C4-2B (cell line): ENCODE measurements at regions not wholly inside any gene's neighbourhood (a gene's known extent, or its start where the extent isn't known, plus 50 kb on each side); places are given as distances from the start of the nearest gene placed in this dataset.
"Not testable (repeated sequence)": the region's sequence is repeated elsewhere in the genome, so short reads cannot be mapped to it uniquely, and the experiment has no call there.

Experiments used
- H3K27ac ChIP-seq: fragments of 450-650 bp; 2 replicates; pipeline ENCODE4 v1.5.1; 2017
- ZFX ChIP-seq: fragments of 450-650 bp; IDR thresholded peaks from 2 replicates; pipeline ENCODE4 v1.6.1; 2017
- TF ChIP-seq, protein P1 (sequence below): fragments of 450-650 bp; conservative IDR thresholded peaks from 2 replicates; pipeline ENCODE4 v1.5.1; 2017; ENCODE audit warnings: mild to moderate bottlenecking

DNA sequence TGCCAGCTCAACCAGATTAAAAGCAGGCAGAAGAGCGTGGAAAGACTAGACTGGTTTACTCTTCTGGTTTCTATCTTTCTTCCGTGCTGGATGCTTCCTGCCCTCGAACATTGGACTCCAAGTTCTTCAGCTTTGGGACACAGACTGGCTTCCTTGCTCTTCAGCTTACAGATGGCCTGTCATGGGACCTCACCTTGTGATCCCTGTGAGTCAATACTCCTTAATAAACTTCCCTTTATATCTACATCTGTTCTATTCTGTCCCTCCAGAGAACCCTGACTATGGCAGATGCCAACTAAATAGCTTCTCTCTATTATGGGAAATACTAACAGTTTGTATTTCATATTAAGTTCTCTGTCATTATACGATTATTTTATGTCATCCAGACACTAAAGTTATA, 609.1 kb downstream of the LMO7 start:
- no peak for TF ChIP-seq ZFX
- TF ChIP-seq, protein P1, sequence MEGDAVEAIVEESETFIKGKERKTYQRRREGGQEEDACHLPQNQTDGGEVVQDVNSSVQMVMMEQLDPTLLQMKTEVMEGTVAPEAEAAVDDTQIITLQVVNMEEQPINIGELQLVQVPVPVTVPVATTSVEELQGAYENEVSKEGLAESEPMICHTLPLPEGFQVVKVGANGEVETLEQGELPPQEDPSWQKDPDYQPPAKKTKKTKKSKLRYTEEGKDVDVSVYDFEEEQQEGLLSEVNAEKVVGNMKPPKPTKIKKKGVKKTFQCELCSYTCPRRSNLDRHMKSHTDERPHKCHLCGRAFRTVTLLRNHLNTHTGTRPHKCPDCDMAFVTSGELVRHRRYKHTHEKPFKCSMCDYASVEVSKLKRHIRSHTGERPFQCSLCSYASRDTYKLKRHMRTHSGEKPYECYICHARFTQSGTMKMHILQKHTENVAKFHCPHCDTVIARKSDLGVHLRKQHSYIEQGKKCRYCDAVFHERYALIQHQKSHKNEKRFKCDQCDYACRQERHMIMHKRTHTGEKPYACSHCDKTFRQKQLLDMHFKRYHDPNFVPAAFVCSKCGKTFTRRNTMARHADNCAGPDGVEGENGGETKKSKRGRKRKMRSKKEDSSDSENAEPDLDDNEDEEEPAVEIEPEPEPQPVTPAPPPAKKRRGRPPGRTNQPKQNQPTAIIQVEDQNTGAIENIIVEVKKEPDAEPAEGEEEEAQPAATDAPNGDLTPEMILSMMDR = no peak

DNA sequence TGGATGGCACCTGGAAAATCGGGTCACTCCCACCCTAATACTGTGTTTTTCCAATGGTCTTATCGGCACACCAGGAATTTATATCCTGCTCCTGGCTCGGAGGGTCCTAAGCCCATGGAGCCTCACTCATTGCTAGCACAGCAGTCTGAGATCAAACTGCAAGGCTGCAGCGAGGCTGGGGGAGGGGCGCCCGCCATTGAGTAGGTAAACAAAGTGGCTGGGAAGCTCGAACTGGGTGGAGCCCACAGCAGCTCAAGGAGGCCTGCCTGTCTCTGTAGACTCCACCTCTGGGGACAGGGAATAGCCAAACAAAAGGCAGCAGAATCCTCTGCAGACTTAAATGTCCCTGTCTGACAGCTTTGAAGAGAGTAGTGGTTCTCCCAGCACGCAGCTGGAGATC, 607.0 kb downstream of the LMO7 start:
- H3K27ac ChIP-seq = not testable (repeated sequence)

More for the DNA sequence above, 609.1 kb downstream of the LMO7 start:
- H3K27ac ChIP-seq = no peak overlapping the region

DNA sequence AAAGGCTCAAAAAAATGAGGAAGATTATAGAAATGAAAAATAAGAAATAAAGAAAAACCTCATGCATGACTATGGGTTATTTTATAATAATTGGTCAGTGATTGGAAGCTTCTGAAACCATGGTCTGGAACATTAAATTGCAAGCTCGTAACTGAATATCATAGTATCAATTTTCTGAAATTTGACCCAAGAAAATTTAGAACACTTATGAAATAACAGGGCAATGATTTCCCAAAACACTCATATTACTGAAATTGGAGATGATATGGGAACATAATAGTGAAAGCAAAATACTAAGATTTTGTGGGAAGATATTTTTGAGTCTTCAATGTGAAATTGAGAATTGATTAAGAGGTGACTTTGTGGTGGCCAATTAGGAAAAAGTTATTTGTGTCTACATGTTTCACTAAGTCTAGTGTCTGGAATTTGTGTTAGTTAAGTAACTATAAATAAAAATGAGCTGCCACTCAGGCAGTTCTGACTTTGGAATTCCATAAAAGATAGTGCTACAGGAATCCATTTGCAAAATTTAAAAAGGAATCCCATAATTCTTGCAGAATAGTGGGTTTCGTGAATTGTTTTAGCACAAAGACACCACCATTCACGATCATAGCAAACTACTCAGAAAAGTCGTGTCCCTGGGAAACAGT, 603.0 kb downstream of the LMO7 start:
- TF ChIP-seq, protein P1 = no peak
- TF ChIP-seq ZFX = no peak
- H3K27ac ChIP-seq = no peak overlapping the region

DNA sequence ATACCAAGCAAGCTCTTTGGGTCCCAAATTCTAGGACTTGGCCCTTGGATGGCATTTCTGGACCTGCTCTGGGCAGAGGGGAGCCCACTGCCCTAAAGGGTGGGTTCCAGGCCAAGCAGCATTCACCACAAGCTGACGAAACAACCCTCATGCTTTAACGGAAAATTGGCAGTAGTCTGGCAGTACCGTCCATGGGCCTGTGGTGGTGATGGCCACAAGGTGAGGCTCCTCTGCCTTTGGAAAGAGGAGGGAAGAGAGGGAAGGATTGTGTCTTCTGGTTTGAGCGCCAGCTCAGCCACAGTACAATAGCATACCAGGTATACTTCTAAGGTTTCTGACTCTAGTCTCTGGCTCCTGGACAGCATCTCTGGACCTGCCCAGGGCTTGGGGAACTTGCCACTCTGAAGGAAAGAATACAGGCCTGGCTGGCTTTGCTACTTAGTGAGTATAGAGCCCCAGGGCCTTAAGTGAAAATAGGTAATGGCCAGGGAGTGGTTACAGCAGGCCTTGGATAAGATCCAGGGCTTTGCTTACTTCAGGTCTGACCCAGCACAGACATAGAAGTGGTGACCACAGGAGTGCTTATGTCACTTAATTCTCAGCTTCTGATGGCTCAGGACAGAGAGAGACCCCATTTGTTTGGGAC, 595.5 kb downstream of the LMO7 start:
- H3K27ac ChIP-seq = no peak overlapping the region
- TF ChIP-seq ZFX = no peak
- TF ChIP-seq, protein P1 = no peak

DNA sequence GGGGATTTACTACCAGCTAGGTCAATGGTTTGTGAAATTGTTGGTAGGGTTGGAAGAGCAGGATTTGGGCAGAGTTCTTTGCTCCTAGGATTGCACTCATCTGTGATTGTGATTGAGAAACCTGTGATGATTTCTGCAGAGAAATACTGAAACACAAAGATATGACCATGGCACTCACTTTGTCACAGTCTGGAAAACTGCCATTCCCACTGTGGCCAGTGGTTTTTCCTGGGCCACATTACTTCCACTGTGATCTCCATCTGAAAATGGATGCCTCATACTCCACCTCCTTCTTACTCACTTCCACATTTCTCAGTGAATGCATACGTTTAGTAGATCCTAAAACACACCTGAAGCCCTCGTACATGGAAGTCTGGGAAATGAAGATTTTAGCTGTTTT, 593.2 kb downstream of the LMO7 start:
- TF ChIP-seq ZFX = no peak
- TF ChIP-seq, protein P1 = no peak
- H3K27ac ChIP-seq = no peak overlapping the region

DNA sequence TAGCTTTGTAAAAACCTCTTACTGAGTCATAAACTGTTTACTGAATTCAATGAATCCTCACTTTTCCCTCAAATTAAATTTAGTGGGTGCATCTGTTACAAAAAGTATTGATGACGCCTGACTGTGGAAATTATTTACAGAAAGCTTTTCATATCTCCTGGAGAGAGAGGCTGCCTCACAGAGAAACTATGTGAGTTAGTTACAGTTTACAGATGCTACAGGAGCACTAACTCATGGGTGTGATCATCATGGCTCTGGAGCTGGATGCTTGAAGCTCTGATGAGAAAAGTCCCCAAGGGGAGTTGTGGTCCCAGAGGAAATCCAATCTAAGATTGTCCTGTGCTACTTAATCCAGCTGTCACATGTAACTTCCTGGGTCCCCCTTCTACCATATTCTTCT, 590.8 kb downstream of the LMO7 start:
- no peak for TF ChIP-seq ZFX
- TF ChIP-seq, protein P1 = no peak
- H3K27ac ChIP-seq = no peak overlapping the region

DNA sequence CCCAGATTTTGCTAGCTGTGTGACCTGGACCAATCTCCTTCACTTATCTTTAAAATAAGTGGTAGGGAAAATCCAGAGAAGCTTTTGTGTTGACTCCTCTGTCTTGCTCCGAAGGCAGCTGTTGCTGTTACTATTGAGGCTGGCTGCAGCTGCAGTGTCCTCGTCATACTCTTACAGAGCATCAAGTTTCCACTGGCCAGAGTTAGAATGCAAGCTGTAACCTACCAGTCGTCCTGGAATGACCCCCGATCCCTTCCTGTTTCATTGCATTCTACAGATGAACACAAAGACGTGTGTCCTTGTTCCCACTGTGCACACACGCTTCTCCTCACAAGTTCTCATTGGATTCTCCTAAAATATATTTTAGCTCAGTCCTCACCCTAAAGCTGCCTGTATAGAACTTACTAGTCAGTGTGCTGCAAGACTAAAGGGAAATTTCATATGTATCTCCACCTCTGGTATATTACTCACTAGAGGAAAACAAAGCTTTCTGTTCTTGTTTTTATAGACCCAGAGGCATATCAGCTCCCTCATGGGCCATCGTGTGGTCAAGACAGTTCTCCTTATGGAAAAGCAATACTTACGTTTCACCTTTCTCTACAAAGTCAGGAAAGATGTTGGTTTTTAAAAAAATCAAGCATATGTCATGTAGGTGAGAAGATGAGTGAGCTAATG, 589.8 kb downstream of the LMO7 start:
- no peak overlapping the region for H3K27ac ChIP-seq
- TF ChIP-seq, protein P1 = no peak
- no peak for TF ChIP-seq ZFX
